DND-41 (cell line): ENCODE measurements at regions not wholly inside any gene's neighbourhood (a gene's known extent, or its start where the extent isn't known, plus 50 kb on each side); places are given as distances from the start of the nearest gene placed in this dataset.
"Not testable (repeated sequence)": the region's sequence is repeated elsewhere in the genome, so short reads cannot be mapped to it uniquely, and the experiment has no call there.

Experiments
- ATAC-seq: fragments of 200-7000 bp; cut with Tn5 transposase; 3 replicates; pipeline ENCODE4 v1.9.1; 2021; ENCODE audit warnings: low read depth; ENCODE audit not compliant: insufficient read depth
- DNase-seq: peaks from one replicate; pipeline ENCODE4 v3.0.0-alpha.2; 2020
- H2AFZ ChIP-seq: 2 replicates; pipeline ENCODE4 v1.6.0; 2012; ENCODE audit warnings: low read depth, low read length
- H3K27ac ChIP-seq: 2 replicates; pipeline ENCODE4 v1.5.1; 2012; ENCODE audit warnings: low read length, inconsistent platforms
- H3K27me3 ChIP-seq: fragments of 200-600 bp; sonication (generic); 2 replicates; pipeline ENCODE4 v1.6.0; 2012; ENCODE audit warnings: low read length, mild to moderate bottlenecking, inconsistent platforms; ENCODE audit not compliant: insufficient read depth, poor library complexity
- H3K36me3 ChIP-seq: 2 replicates; pipeline ENCODE4 v1.5.1; 2012; ENCODE audit warnings: low read length, inconsistent platforms; ENCODE audit not compliant: insufficient read depth
- H3K4me1 ChIP-seq: 2 replicates; pipeline ENCODE4 v1.5.1; 2012; ENCODE audit warnings: mild to moderate bottlenecking, low read length; ENCODE audit not compliant: insufficient read depth
- H3K4me2 ChIP-seq: 2 replicates; pipeline ENCODE4 v1.6.0; 2012; ENCODE audit warnings: mild to moderate bottlenecking, moderate library complexity, low read length, inconsistent platforms; ENCODE audit not compliant: insufficient read depth
- H3K4me3 ChIP-seq, 2 experiments: fragments of 200-600 bp in 1 of 2; shearing (Covaris generic) in 1 of 2; 2 replicates each; pipeline ENCODE4 v1.5.1; 2012 to 2016; ENCODE audit warnings: inconsistent platforms in 2 of 2, low read length in 2 of 2, mild to moderate bottlenecking in 2 of 2, low read depth in 1 of 2, moderate library complexity in 1 of 2
- H3K79me2 ChIP-seq: 2 replicates; pipeline ENCODE4 v1.6.0; 2012; ENCODE audit warnings: low read length, inconsistent platforms; ENCODE audit not compliant: insufficient read depth
- H3K9ac ChIP-seq: 2 replicates; pipeline ENCODE4 v1.6.0; 2012; ENCODE audit warnings: low read depth, mild to moderate bottlenecking, inconsistent platforms, low read length, moderate library complexity
- H3K9me3 ChIP-seq: 2 replicates; pipeline ENCODE4 v1.5.1; 2012; ENCODE audit warnings: low read length, moderate library complexity, mild to moderate bottlenecking, inconsistent platforms; ENCODE audit not compliant: insufficient read depth, severe bottlenecking
- H4K20me1 ChIP-seq: 2 replicates; pipeline ENCODE4 v1.6.0; 2012; ENCODE audit warnings: low read length; ENCODE audit not compliant: insufficient read depth
- CTCF ChIP-seq: IDR thresholded peaks from 2 replicates; pipeline ENCODE4 v1.5.1; 2012; ENCODE audit warnings: borderline replicate concordance, low read length, moderate library complexity, mild to moderate bottlenecking; ENCODE audit not compliant: poor library complexity, severe bottlenecking; ENCODE audit errors: extremely low read depth
- EZH2 ChIP-seq: IDR thresholded peaks from 3 replicates; pipeline ENCODE4 v1.6.1; 2012; ENCODE audit warnings: borderline replicate concordance, low read depth, mild to moderate bottlenecking, moderate library complexity, low read length, inconsistent platforms; ENCODE audit not compliant: severe bottlenecking

GRCh38 chrX:77118686-77119085 is 328.5 kb upstream of the FGF16 start:
- no peak overlapping the region for H3K4me3 ChIP-seq
- no peak overlapping the region for H3K9ac ChIP-seq
- no peak for DNase-seq
- ATAC-seq = no peak
- no peaks in the 10 kb centered on the region for H3K36me3 ChIP-seq
- no peaks in the 10 kb centered on the region for H3K79me2 ChIP-seq
- H3K4me1 ChIP-seq = no peaks in the 10 kb centered on the region
- no peak overlapping the region for H3K27ac ChIP-seq
- H4K20me1 ChIP-seq = no peaks in the 10 kb centered on the region
- H3K4me2 ChIP-seq = no peak overlapping the region
- H2AFZ ChIP-seq = no peak overlapping the region
- no peaks in the 10 kb centered on the region for H3K27me3 ChIP-seq
- no peaks in the 10 kb centered on the region for H3K9me3 ChIP-seq
- TF ChIP-seq EZH2 = no peak
- TF ChIP-seq CTCF = no peak

- no peak overlapping the region for H3K27ac ChIP-seq
- no peak overlapping the region for H3K4me3 ChIP-seq
- TF ChIP-seq CTCF = no peak
- TF ChIP-seq EZH2 = no peak
- no peaks in the 10 kb centered on the region for H3K79me2 ChIP-seq
- H2AFZ ChIP-seq = no peak overlapping the region
- no peak for DNase-seq
- no peaks in the 10 kb centered on the region for H3K27me3 ChIP-seq
- H4K20me1 ChIP-seq = no peaks in the 10 kb centered on the region
- H3K4me1 ChIP-seq = no peaks in the 10 kb centered on the region
- no peaks in the 10 kb centered on the region for H3K9me3 ChIP-seq
- H3K4me2 ChIP-seq = no peak overlapping the region
- no peaks in the 10 kb centered on the region for H3K36me3 ChIP-seq
- no peak overlapping the region for H3K9ac ChIP-seq
- ATAC-seq = no peak
Observed at GRCh38 chrX:77119706-77120105, 327.5 kb upstream of the FGF16 start.

GRCh38 chrX:77123917-77124316 is 323.3 kb upstream of the FGF16 start:
- H3K4me1 ChIP-seq, H3K27ac ChIP-seq, H3K4me3 ChIP-seq, H3K9me3 ChIP-seq, H3K4me2 ChIP-seq, H2AFZ ChIP-seq, H3K9ac ChIP-seq, H3K79me2 ChIP-seq, ATAC-seq, H3K36me3 ChIP-seq, H4K20me1 ChIP-seq, H3K27me3 ChIP-seq, DNase-seq: not testable (repeated sequence)

- DNase-seq = not testable (repeated sequence)
Observed at GRCh38 chrX:77127571-77127970, 319.6 kb upstream of the FGF16 start.

More at GRCh38 chrX:77127571-77127970, 319.6 kb upstream of the FGF16 start:
- not testable (repeated sequence) for H3K4me1 ChIP-seq, H2AFZ ChIP-seq, H3K9me3 ChIP-seq, H3K27ac ChIP-seq, H3K9ac ChIP-seq, H3K79me2 ChIP-seq, H3K27me3 ChIP-seq, H4K20me1 ChIP-seq, ATAC-seq, H3K4me2 ChIP-seq, H3K36me3 ChIP-seq, H3K4me3 ChIP-seq
